Activated T-cell treated with anti-CD3 and anti-CD28 coated beads, Interleukin-2, amount 50 U/mL, for 24 hours (primary cell): ENCODE measurements at regions not wholly inside any gene's neighbourhood (a gene's known extent, or its start where the extent isn't known, plus 50 kb on each side); places are given as distances from the start of the nearest gene placed in this dataset.
"Not testable (repeated sequence)": the region's sequence is repeated elsewhere in the genome, so short reads cannot be mapped to it uniquely, and the experiment has no call there.

Experiments
- DNase-seq: peaks from one replicate; pipeline ENCODE4 v3.0.0-alpha.2; 2020
- H3K27ac Mint-ChIP-seq: 2 replicates; pipeline ENCODE4 v1.8.0; 2020; ENCODE audit warnings: mild to moderate bottlenecking, mixed read lengths
- H3K27me3 Mint-ChIP-seq: 2 replicates; pipeline ENCODE4 v1.8.0; 2020; ENCODE audit warnings: mixed read lengths
- H3K36me3 Mint-ChIP-seq: 2 replicates; pipeline ENCODE4 v1.8.0; 2020; ENCODE audit warnings: low read depth, mixed read lengths
- H3K4me1 Mint-ChIP-seq: 2 replicates; pipeline ENCODE4 v1.8.0; 2020; ENCODE audit warnings: low read depth, mixed read lengths
- H3K4me3 Mint-ChIP-seq: 2 replicates; pipeline ENCODE4 v1.8.0; 2020; ENCODE audit warnings: mild to moderate bottlenecking, moderate library complexity, mixed read lengths
- H3K9me3 Mint-ChIP-seq: 2 replicates; pipeline ENCODE4 v1.8.0; 2020; ENCODE audit warnings: mixed read lengths

GRCh38 chr11:97537407-97538150 is 1147.8 kb downstream of the JRKL start:
- Mint-ChIP-seq H3K9me3 (peaks cover 9% of the 10 kb centered on the region), H3K36me3 (no peaks in the 10 kb centered on the region), H3K27me3 (no peaks in the 10 kb centered on the region), H3K27ac (no peak overlapping the region), H3K4me3 (no peak overlapping the region), H3K4me1 (no peaks in the 10 kb centered on the region)
- no peak for DNase-seq

GRCh38 chr11:97544431-97544830 is 1154.6 kb downstream of the JRKL start:
- H3K9me3 Mint-ChIP-seq, result peaks cover 36% of the 10 kb centered on the region
- no peak overlapping the region for H3K27ac Mint-ChIP-seq
- DNase-seq, result no peak
- no peak overlapping the region for H3K4me3 Mint-ChIP-seq
- no peaks in the 10 kb centered on the region for H3K27me3 Mint-ChIP-seq
- no peaks in the 10 kb centered on the region for H3K36me3 Mint-ChIP-seq
- no peaks in the 10 kb centered on the region for H3K4me1 Mint-ChIP-seq

GRCh38 chr11:97548280-97548679 is 1158.5 kb downstream of the JRKL start:
- Mint-ChIP-seq H3K27ac (no peak overlapping the region), H3K36me3 (no peaks in the 10 kb centered on the region), H3K27me3 (no peaks in the 10 kb centered on the region), H3K9me3 (peaks cover 32% of the 10 kb centered on the region), H3K4me3 (no peak overlapping the region), H3K4me1 (no peaks in the 10 kb centered on the region)
- DNase-seq, result no peak

- H3K4me1 Mint-ChIP-seq, result no peaks in the 10 kb centered on the region
- peaks cover 6% of the 10 kb centered on the region for H3K9me3 Mint-ChIP-seq
- no peak overlapping the region for H3K4me3 Mint-ChIP-seq
These were observed 1167.6 kb downstream of the JRKL start for GRCh38 chr11:97557399-97557798.

GRCh38 chr11:97567801-97568200 is 1178.0 kb downstream of the JRKL start:
- no peak for DNase-seq
- Mint-ChIP-seq H3K27me3 (no peaks in the 10 kb centered on the region), H3K9me3 (peaks cover 22% of the 10 kb centered on the region), H3K4me3 (no peak overlapping the region), H3K36me3 (no peaks in the 10 kb centered on the region), H3K4me1 (no peaks in the 10 kb centered on the region), H3K27ac (no peak overlapping the region)

More at GRCh38 chr11:97557399-97557798, 1167.6 kb downstream of the JRKL start:
- H3K36me3 Mint-ChIP-seq, result no peaks in the 10 kb centered on the region
- no peak for DNase-seq
- no peaks in the 10 kb centered on the region for H3K27me3 Mint-ChIP-seq
- no peak overlapping the region for H3K27ac Mint-ChIP-seq

- no peaks in the 10 kb centered on the region for H3K36me3 Mint-ChIP-seq
- H3K4me1 Mint-ChIP-seq, result no peaks in the 10 kb centered on the region
- no peak overlapping the region for H3K27ac Mint-ChIP-seq
- no peaks in the 10 kb centered on the region for H3K27me3 Mint-ChIP-seq
- H3K9me3 Mint-ChIP-seq, result peaks cover 30% of the 10 kb centered on the region
- DNase-seq, result no peak
- H3K4me3 Mint-ChIP-seq, result no peak overlapping the region
These were observed 1180.8 kb downstream of the JRKL start for GRCh38 chr11:97570636-97571035.

GRCh38 chr11:97573771-97574170 is 1184.0 kb downstream of the JRKL start:
- H3K4me3 Mint-ChIP-seq, H3K27me3 Mint-ChIP-seq, H3K36me3 Mint-ChIP-seq: not testable (repeated sequence)

GRCh38 chr11:97574976-97575665 is 1185.3 kb downstream of the JRKL start:
- no peak overlapping the region for H3K27ac Mint-ChIP-seq
- H3K36me3 Mint-ChIP-seq, result no peaks in the 10 kb centered on the region
- DNase-seq, result no peak
- H3K4me3 Mint-ChIP-seq, result no peak overlapping the region
- no peaks in the 10 kb centered on the region for H3K27me3 Mint-ChIP-seq
- H3K9me3 Mint-ChIP-seq, result peaks cover 20% of the 10 kb centered on the region
- H3K4me1 Mint-ChIP-seq, result no peaks in the 10 kb centered on the region

More at GRCh38 chr11:97573771-97574170, 1184.0 kb downstream of the JRKL start:
- DNase-seq, H3K4me1 Mint-ChIP-seq, H3K27ac Mint-ChIP-seq: not testable (repeated sequence)
- H3K9me3 Mint-ChIP-seq, result peaks cover 20% of the 10 kb centered on the region

GRCh38 chr11:97607291-97608000 is 1217.6 kb downstream of the JRKL start:
- Mint-ChIP-seq H3K36me3 (no peaks in the 10 kb centered on the region), H3K4me3 (no peak overlapping the region), H3K4me1 (no peaks in the 10 kb centered on the region), H3K27me3 (no peaks in the 10 kb centered on the region), H3K9me3 (peaks cover 21% of the 10 kb centered on the region), H3K27ac (no peak overlapping the region)
- no peak for DNase-seq

- no peaks in the 10 kb centered on the region for H3K4me1 Mint-ChIP-seq
- peaks cover 17% of the 10 kb centered on the region for H3K9me3 Mint-ChIP-seq
These were observed 1220.2 kb downstream of the JRKL start for GRCh38 chr11:97610000-97610399.

GRCh38 chr11:97610854-97611253 is 1221.0 kb downstream of the JRKL start:
- no peaks in the 10 kb centered on the region for H3K4me1 Mint-ChIP-seq
- H3K4me3 Mint-ChIP-seq, result no peak overlapping the region
- no peaks in the 10 kb centered on the region for H3K36me3 Mint-ChIP-seq
- peaks cover 21% of the 10 kb centered on the region for H3K9me3 Mint-ChIP-seq
- DNase-seq, result no peak
- H3K27me3 Mint-ChIP-seq, result no peaks in the 10 kb centered on the region
- no peak overlapping the region for H3K27ac Mint-ChIP-seq

More at GRCh38 chr11:97610000-97610399, 1220.2 kb downstream of the JRKL start:
- H3K36me3 Mint-ChIP-seq, result no peaks in the 10 kb centered on the region
- H3K27me3 Mint-ChIP-seq, result no peaks in the 10 kb centered on the region
- no peak for DNase-seq
- no peak overlapping the region for H3K4me3 Mint-ChIP-seq
- H3K27ac Mint-ChIP-seq, result no peak overlapping the region

GRCh38 chr11:97611345-97611744 is 1221.5 kb downstream of the JRKL start:
- Mint-ChIP-seq H3K4me1 (no peaks in the 10 kb centered on the region), H3K27ac (no peak overlapping the region)

GRCh38 chr11:97614606-97615005 is 1224.8 kb downstream of the JRKL start:
- no peak overlapping the region for H3K27ac Mint-ChIP-seq
- no peaks in the 10 kb centered on the region for H3K36me3 Mint-ChIP-seq
- no peaks in the 10 kb centered on the region for H3K27me3 Mint-ChIP-seq
- H3K9me3 Mint-ChIP-seq, result peaks cover 24% of the 10 kb centered on the region
- DNase-seq, result no peak
- H3K4me1 Mint-ChIP-seq, result no peaks in the 10 kb centered on the region
- H3K4me3 Mint-ChIP-seq, result no peak overlapping the region

More at GRCh38 chr11:97611345-97611744, 1221.5 kb downstream of the JRKL start:
- Mint-ChIP-seq H3K36me3 (no peaks in the 10 kb centered on the region), H3K9me3 (peaks cover 21% of the 10 kb centered on the region), H3K27me3 (no peaks in the 10 kb centered on the region), H3K4me3 (no peak overlapping the region)
- DNase-seq, result no peak

- no peak overlapping the region for H3K4me3 Mint-ChIP-seq
- H3K9me3 Mint-ChIP-seq, result peaks cover 25% of the 10 kb centered on the region
- H3K36me3 Mint-ChIP-seq, result no peaks in the 10 kb centered on the region
- no peak for DNase-seq
- H3K4me1 Mint-ChIP-seq, result no peaks in the 10 kb centered on the region
- no peak overlapping the region for H3K27ac Mint-ChIP-seq
- H3K27me3 Mint-ChIP-seq, result no peaks in the 10 kb centered on the region
These were observed 1225.7 kb downstream of the JRKL start for GRCh38 chr11:97615546-97615945.

GRCh38 chr11:97617031-97617430 is 1227.2 kb downstream of the JRKL start:
- Mint-ChIP-seq H3K9me3 (peaks cover 25% of the 10 kb centered on the region), H3K36me3 (no peaks in the 10 kb centered on the region), H3K4me3 (no peak overlapping the region), H3K27me3 (no peaks in the 10 kb centered on the region), H3K4me1 (no peaks in the 10 kb centered on the region), H3K27ac (no peak overlapping the region)
- DNase-seq, result no peak
